ENCODE measurements at regions not wholly inside any gene's neighbourhood (a gene's known extent, or its start where the extent isn't known, plus 50 kb on each side); places are given as distances from the start of the nearest gene placed in this dataset.

GRCh38 chr20:11445161-11445560 lies 472.5 kb upstream of the BTBD3 start:
- TF ChIP-seq CBX8 (IDR thresholded peaks at IDR 0.05; ENCODE audit: borderline replicate concordance, low read depth, low read length) (no peak), CTCF (IDR thresholded peaks at IDR 0.05; ENCODE audit: control extremely low read depth in 1 of 3, insufficient read depth in 1 of 3, low read depth in 1 of 3, low read length in 3 of 3) (no peak), EZH2 (IDR thresholded peaks at IDR 0.05; ENCODE audit: low read depth, low read length, severe bottlenecking) (no peak), KDM5A (IDR thresholded peaks at IDR 0.05; ENCODE audit: low read length) (no peak), POLR2A (IDR thresholded peaks at IDR 0.05; ENCODE audit: control extremely low read depth in 1 of 2, low read depth in 2 of 2, low read length in 2 of 2) (no peak), SAP30 (IDR thresholded peaks at IDR 0.05; ENCODE audit: insufficient read depth, insufficient replicate concordance, low read length) (no peak), JUND (IDR thresholded peaks at IDR 0.05; ENCODE audit: low read length) (no peak), CEBPB (IDR thresholded peaks at IDR 0.05; ENCODE audit: low read depth, low read length) (no peak), JUN (IDR thresholded peaks at IDR 0.05; ENCODE audit: low read depth, low read length) (no peak), ATF2 (IDR thresholded peaks at IDR 0.05; ENCODE audit: low read length) (no peak), KDM1A (IDR thresholded peaks at IDR 0.05; ENCODE audit: borderline replicate concordance, low read length) (no peak), EGR1 (IDR thresholded peaks at IDR 0.05; ENCODE audit: borderline replicate concordance, low read depth, low read length) (no peak)
- TF ChIP-seq, protein P1, sequence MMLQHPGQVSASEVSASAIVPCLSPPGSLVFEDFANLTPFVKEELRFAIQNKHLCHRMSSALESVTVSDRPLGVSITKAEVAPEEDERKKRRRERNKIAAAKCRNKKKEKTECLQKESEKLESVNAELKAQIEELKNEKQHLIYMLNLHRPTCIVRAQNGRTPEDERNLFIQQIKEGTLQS (IDR thresholded peaks at IDR 0.05; ENCODE audit: insufficient read depth, low read depth, low read length), result no peak

Data from H1 (cell line).